Esophagus (tissue), 2 donors: ENCODE measurements at regions not wholly inside any gene's neighbourhood (a gene's known extent, or its start where the extent isn't known, plus 50 kb on each side); places are given as distances from the start of the nearest gene placed in this dataset.
"Not testable (repeated sequence)": the region's sequence is repeated elsewhere in the genome, so short reads cannot be mapped to it uniquely, and the experiment has no call there.

ENCODE experiments used
- H3K27ac ChIP-seq, 2 donors: one replicate each; pipeline ENCODE4 v1.5.1; 2013; ENCODE audit warnings: low read depth in 2 of 2, mild to moderate bottlenecking in 2 of 2, inconsistent platforms in 1 of 2, low read length in 1 of 2, moderate library complexity in 1 of 2
- H3K27me3 ChIP-seq, 2 donors: one replicate each; pipeline ENCODE4 v1.6.1; 2013; ENCODE audit warnings: low read length in 2 of 2, control low read depth in 1 of 2, mild to moderate bottlenecking in 1 of 2; ENCODE audit not compliant: insufficient read depth in 2 of 2, control insufficient read depth in 1 of 2
- H3K36me3 ChIP-seq, 2 donors: one replicate each; pipeline ENCODE4 v1.6.1; 2013; ENCODE audit warnings: low read length in 1 of 2; ENCODE audit not compliant: control insufficient read depth in 2 of 2, insufficient read depth in 2 of 2
- H3K4me1 ChIP-seq, 2 donors: one replicate each; pipeline ENCODE4 v1.6.1; 2013; ENCODE audit warnings: low read length in 1 of 2; ENCODE audit not compliant: control insufficient read depth in 2 of 2, insufficient read depth in 2 of 2
- H3K4me3 ChIP-seq, 2 donors: one replicate each; pipeline ENCODE4 v1.5.1; 2013; ENCODE audit warnings: low read length in 2 of 2, mild to moderate bottlenecking in 2 of 2, low read depth in 1 of 2, moderate library complexity in 1 of 2
- H3K9me3 ChIP-seq, 2 donors: one replicate each; pipeline ENCODE4 v1.6.1; 2013; ENCODE audit warnings: mild to moderate bottlenecking in 2 of 2, low read depth in 1 of 2, low read length in 1 of 2, moderate library complexity in 1 of 2; ENCODE audit not compliant: control insufficient read depth in 2 of 2, insufficient read depth in 1 of 2
- WGBS, 2 donors: extraction: QIAGEN DNeasy Blood & Tissue Kit; methylation state at CpG; one replicate each; pipeline ENCODE4 v1.1.7; 2013; 5-methylcytosine and 5-hydroxymethylcytosine counted together
- donor health status: healthy with polysubstance abuse.
- donor health status: Bipolar disorder and iron deficiency.

- no peaks in the 10 kb centered on the region for H3K4me1 ChIP-seq
- no peak overlapping the region for H3K27ac ChIP-seq
- no peaks in the 10 kb centered on the region for H3K9me3 ChIP-seq
- H3K36me3 ChIP-seq: no peaks in the 10 kb centered on the region
- no peaks in the 10 kb centered on the region for H3K27me3 ChIP-seq
- no peak overlapping the region for H3K4me3 ChIP-seq
These were observed 233.9 kb upstream of the EDA2R start for GRCh38 chrX:66872771-66873170.

GRCh38 chrX:66863721-66864120 is 224.8 kb upstream of the EDA2R start:
- Histone ChIP-seq H3K9me3 (no peaks in the 10 kb centered on the region), H3K4me1 (no peaks in the 10 kb centered on the region), H3K27ac (no peak overlapping the region), H3K27me3 (no peaks in the 10 kb centered on the region), H3K36me3 (no peaks in the 10 kb centered on the region), H3K4me3 (no peak overlapping the region)
- WGBS, 2 donors: 65 to 82% methylated on average over 2 of the region's 2 CpGs

- Histone ChIP-seq H3K27ac (no peak overlapping the region), H3K9me3 (peaks cover 0 to 6% of the 10 kb centered on the region in 2 donors), H3K4me3 (no peak overlapping the region), H3K4me1 (no peaks in the 10 kb centered on the region), H3K27me3 (no peaks in the 10 kb centered on the region), H3K36me3 (no peaks in the 10 kb centered on the region)
- 54 to 76% methylated on average over 1 of the region's 1 CpG for WGBS, 2 donors
These were observed 194.5 kb upstream of the EDA2R start for GRCh38 chrX:66833426-66833825.

- Histone ChIP-seq H3K36me3 (no peaks in the 10 kb centered on the region), H3K27me3 (no peaks in the 10 kb centered on the region), H3K4me3 (no peak overlapping the region), H3K4me1 (no peaks in the 10 kb centered on the region), H3K27ac (no peak overlapping the region), H3K9me3 (no peaks in the 10 kb centered on the region)
- 59 to 78% methylated on average over 1 of the region's 1 CpG for WGBS, 2 donors
These were observed 176.3 kb upstream of the EDA2R start for GRCh38 chrX:66815227-66815626.

GRCh38 chrX:66794514-66794913 is 155.6 kb upstream of the EDA2R start:
- H3K4me3 ChIP-seq, H3K4me1 ChIP-seq, H3K27me3 ChIP-seq, H3K9me3 ChIP-seq, H3K36me3 ChIP-seq, H3K27ac ChIP-seq: not testable (repeated sequence)
- 76 to 81% methylated on average over 5 of the region's 5 CpGs for WGBS, 2 donors

GRCh38 chrX:66766318-66766717 is 127.4 kb upstream of the EDA2R start:
- Histone ChIP-seq H3K27me3 (peaks cover 0 to 3% of the 10 kb centered on the region in 2 donors), H3K9me3 (no peaks in the 10 kb centered on the region), H3K27ac (no peak overlapping the region), H3K4me1 (no peaks in the 10 kb centered on the region), H3K4me3 (no peak overlapping the region), H3K36me3 (no peaks in the 10 kb centered on the region)
- WGBS, 2 donors: 60 to 80% methylated on average over 3 of the region's 3 CpGs

GRCh38 chrX:66760651-66761050 is 121.8 kb upstream of the EDA2R start:
- no peaks in the 10 kb centered on the region for H3K9me3 ChIP-seq
- no peaks in the 10 kb centered on the region for H3K36me3 ChIP-seq
- H3K27ac ChIP-seq: no peak overlapping the region
- H3K27me3 ChIP-seq: no peaks in the 10 kb centered on the region
- 60 to 72% methylated on average over 1 of the region's 1 CpG for WGBS, 2 donors
- no peak overlapping the region for H3K4me3 ChIP-seq
- H3K4me1 ChIP-seq: no peaks in the 10 kb centered on the region

GRCh38 chrX:66756717-66757116 is 117.8 kb upstream of the EDA2R start:
- no peaks in the 10 kb centered on the region for H3K36me3 ChIP-seq
- 22 to 40% methylated on average over 1 of the region's 1 CpG for WGBS, 2 donors
- H3K27ac ChIP-seq: no peak overlapping the region
- H3K9me3 ChIP-seq: no peaks in the 10 kb centered on the region
- H3K4me3 ChIP-seq: no peak overlapping the region
- no peaks in the 10 kb centered on the region for H3K27me3 ChIP-seq
- H3K4me1 ChIP-seq: no peaks in the 10 kb centered on the region

GRCh38 chrX:66751136-66751782 is 112.4 kb upstream of the EDA2R start:
- H3K4me3 ChIP-seq: no peak overlapping the region
- H3K36me3 ChIP-seq: no peaks in the 10 kb centered on the region
- H3K4me1 ChIP-seq: no peaks in the 10 kb centered on the region
- H3K9me3 ChIP-seq: no peaks in the 10 kb centered on the region
- WGBS, 2 donors: 53 to 58% methylated on average over 2 of the region's 2 CpGs
- H3K27me3 ChIP-seq: no peaks in the 10 kb centered on the region
- H3K27ac ChIP-seq: no peak overlapping the region

GRCh38 chrX:66744519-66744918 is 105.6 kb upstream of the EDA2R start:
- WGBS, 2 donors: 64 to 80% methylated on average over 1 of the region's 1 CpG
- H3K4me3 ChIP-seq, H3K9me3 ChIP-seq, H3K27ac ChIP-seq, H3K4me1 ChIP-seq, H3K36me3 ChIP-seq, H3K27me3 ChIP-seq: not testable (repeated sequence)
